ENCODE measurements at regions not wholly inside any gene's neighbourhood (a gene's known extent, or its start where the extent isn't known, plus 50 kb on each side); places are given as distances from the start of the nearest gene placed in this dataset.

DNA sequence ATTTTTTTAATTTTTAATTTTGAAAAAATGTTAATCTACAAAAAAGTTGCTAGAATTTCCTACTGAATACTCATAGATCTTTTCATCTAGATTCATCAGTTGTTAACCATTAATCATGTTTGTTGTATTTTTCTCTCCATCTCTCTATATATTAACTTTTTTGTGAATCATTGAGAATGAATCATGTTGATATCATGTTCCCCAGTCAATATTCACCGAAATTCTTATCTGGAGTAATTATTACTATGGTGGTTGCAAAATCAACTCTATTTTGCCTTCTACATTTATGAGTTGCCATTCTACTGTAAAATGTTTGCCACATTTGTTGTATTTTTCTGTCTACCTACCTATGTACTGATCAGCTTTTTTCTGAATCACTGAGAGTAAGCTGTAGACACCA, 154.0 kb downstream of the SPP2 start:
- ATAC-seq: no peak
- peaks cover 4% of the 10 kb centered on the region for H3K9me3 Mint-ChIP-seq

GRCh38 chr2:234203135-234203984, 152.9 kb downstream of the SPP2 start:
- DNase-seq: no peak

More for the DNA sequence above, 154.0 kb downstream of the SPP2 start:
- H3K4me1 Mint-ChIP-seq (ENCODE audit: low read depth): no peaks in the 10 kb centered on the region
- no peaks in the 10 kb centered on the region for H3K27me3 Mint-ChIP-seq (ENCODE audit: low read depth)
- no peak overlapping the region for H3K4me3 Mint-ChIP-seq
- H3K36me3 Mint-ChIP-seq (ENCODE audit: insufficient read depth): no peaks in the 10 kb centered on the region
- DNase-seq: no peak

DNA sequence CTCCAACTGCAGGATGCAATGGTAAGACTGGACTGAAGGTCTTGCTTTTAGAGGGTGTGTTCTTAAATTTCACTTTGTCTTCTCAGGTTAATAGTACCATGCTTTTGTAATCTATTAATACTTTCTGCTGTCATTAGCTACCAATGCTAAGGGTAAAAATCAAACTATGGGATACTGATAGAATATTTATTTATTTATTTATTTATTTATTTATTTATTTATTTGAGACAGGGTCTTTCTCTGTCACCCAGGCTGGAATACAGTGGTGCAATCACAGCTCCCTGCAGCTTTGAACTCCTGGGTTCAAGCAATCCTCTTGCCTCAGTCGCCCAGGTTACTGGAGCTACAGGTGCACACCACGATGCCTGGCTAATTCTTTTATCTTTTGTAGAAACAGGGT, 152.1 kb downstream of the SPP2 start:
- DNase-seq (no peak), ATAC-seq (no peak)
- H3K27me3 Mint-ChIP-seq (ENCODE audit: low read depth): no peaks in the 10 kb centered on the region
- H3K4me1 Mint-ChIP-seq (ENCODE audit: low read depth): peaks cover 2% of the 10 kb centered on the region
- no peaks in the 10 kb centered on the region for H3K36me3 Mint-ChIP-seq (ENCODE audit: insufficient read depth)
- H3K9me3 Mint-ChIP-seq: peaks cover 4% of the 10 kb centered on the region
- no peak overlapping the region for H3K4me3 Mint-ChIP-seq

More at GRCh38 chr2:234203135-234203984, 152.9 kb downstream of the SPP2 start:
- Mint-ChIP-seq H3K9me3 (peaks cover 4% of the 10 kb centered on the region), H3K36me3 (ENCODE audit: insufficient read depth) (no peaks in the 10 kb centered on the region), H3K4me3 (no peak overlapping the region), H3K27me3 (ENCODE audit: low read depth) (no peaks in the 10 kb centered on the region), H3K4me1 (ENCODE audit: low read depth) (peaks cover 1% of the 10 kb centered on the region)
- peak; percentile 23 to 25 for ATAC-seq

DNA sequence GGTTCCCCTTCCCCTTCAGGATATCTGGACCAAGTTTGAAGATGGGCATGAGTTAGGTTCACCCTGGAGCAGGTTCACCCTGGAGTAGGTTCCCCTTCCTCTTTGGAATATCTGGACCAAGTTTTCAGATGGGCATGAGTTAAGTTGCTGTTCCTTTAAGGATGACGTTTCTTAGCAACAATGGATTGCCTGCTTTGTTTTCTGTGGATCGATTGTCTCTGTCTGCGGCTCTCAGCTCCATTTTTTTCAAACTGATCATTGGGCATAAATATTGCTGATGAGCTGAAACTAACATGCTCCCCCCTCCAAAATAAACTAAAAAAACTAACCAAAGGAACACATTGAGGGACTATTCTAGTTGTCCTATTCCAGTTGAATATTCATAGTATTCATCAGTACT, 149.5 kb downstream of the SPP2 start:
- Mint-ChIP-seq H3K4me3 (no peak overlapping the region), H3K9me3 (peaks cover 4% of the 10 kb centered on the region), H3K4me1 (ENCODE audit: low read depth) (peaks cover 2% of the 10 kb centered on the region), H3K27me3 (ENCODE audit: low read depth) (no peaks in the 10 kb centered on the region), H3K36me3 (ENCODE audit: insufficient read depth) (no peaks in the 10 kb centered on the region)
- no peak for ATAC-seq
- no peak for DNase-seq

DNA sequence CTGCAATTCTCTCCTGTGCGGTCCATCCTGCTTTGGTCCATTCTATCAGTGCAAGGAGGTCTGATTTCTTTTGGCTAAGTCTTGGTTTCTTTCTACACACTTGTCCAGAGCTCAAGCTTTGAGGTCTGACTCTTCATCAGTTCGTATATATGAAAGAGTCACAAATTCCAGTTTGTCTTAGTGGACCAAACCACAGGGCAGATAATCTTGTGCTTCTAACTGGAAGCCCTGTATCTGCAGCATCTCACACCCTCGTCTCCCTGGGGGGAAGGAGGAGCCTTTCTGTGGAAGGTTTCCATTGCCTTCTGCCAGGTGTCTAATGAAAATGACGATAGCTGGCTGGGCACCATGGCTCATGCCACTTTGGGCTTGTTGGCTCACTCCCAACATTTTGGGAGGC, 148.5 kb downstream of the SPP2 start:
- H3K4me3 Mint-ChIP-seq: no peak overlapping the region
- DNase-seq: no peak
- H3K4me1 Mint-ChIP-seq (ENCODE audit: low read depth): peaks cover 2% of the 10 kb centered on the region
- ATAC-seq: no peak
- H3K27me3 Mint-ChIP-seq (ENCODE audit: low read depth): no peaks in the 10 kb centered on the region
- no peaks in the 10 kb centered on the region for H3K36me3 Mint-ChIP-seq (ENCODE audit: insufficient read depth)
- H3K9me3 Mint-ChIP-seq: peaks cover 4% of the 10 kb centered on the region

GRCh38 chr2:234195516-234195915, 145.0 kb downstream of the SPP2 start:
- Mint-ChIP-seq H3K27me3 (ENCODE audit: low read depth) (peaks cover 2% of the 10 kb centered on the region), H3K4me3 (no peak overlapping the region)
- no peak for ATAC-seq

DNA sequence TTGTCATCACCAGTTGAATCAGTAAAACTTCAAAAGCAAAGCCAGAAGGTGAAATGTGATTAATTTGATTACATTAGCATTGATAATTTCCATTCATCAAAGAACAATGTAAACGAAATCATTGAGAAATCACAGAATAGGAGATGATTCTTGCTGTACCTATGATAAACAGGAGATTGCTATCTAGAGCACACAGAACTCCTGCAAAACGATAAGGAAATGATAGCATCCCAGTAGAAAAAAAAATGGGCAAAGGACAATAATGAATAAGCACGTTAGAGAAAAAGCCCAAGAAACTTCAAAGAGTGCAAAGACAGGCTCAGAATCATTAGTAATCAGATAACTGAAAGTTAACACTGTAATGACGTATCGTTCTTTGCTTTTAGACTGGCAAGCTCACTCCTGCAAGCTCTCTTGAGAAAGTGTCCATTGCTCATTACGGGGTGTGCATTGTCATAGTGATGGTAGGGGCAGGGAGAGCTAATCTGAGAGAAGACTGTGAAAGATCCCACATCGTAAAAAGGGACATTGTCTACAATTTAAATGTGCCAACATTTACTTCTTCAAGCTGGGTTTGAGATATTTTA, 143.6 kb downstream of the SPP2 start:
- H3K9me3 Mint-ChIP-seq: no peaks in the 10 kb centered on the region
- ATAC-seq (no peak), DNase-seq (no peak)
- peaks cover 2% of the 10 kb centered on the region for H3K27me3 Mint-ChIP-seq (ENCODE audit: low read depth)
- H3K4me1 Mint-ChIP-seq (ENCODE audit: low read depth): peaks cover 2% of the 10 kb centered on the region
- H3K4me3 Mint-ChIP-seq: no peak overlapping the region
- H3K36me3 Mint-ChIP-seq (ENCODE audit: insufficient read depth): no peaks in the 10 kb centered on the region

More at GRCh38 chr2:234195516-234195915, 145.0 kb downstream of the SPP2 start:
- Mint-ChIP-seq H3K36me3 (ENCODE audit: insufficient read depth) (no peaks in the 10 kb centered on the region), H3K4me1 (ENCODE audit: low read depth) (peaks cover 2% of the 10 kb centered on the region), H3K9me3 (no peaks in the 10 kb centered on the region)
- no peak for DNase-seq

- Mint-ChIP-seq H3K4me1 (ENCODE audit: low read depth) (no peaks in the 10 kb centered on the region), H3K27me3 (ENCODE audit: low read depth) (peaks cover 2% of the 10 kb centered on the region), H3K36me3 (ENCODE audit: insufficient read depth) (no peaks in the 10 kb centered on the region), H3K4me3 (no peak overlapping the region), H3K9me3 (no peaks in the 10 kb centered on the region)
- DNase-seq (no peak), ATAC-seq (no peak)
These were observed 141.4 kb downstream of the SPP2 start for GRCh38 chr2:234191819-234192407.

- DNase-seq (no peak), ATAC-seq (no peak)
- Mint-ChIP-seq H3K4me3 (no peak overlapping the region), H3K4me1 (ENCODE audit: low read depth) (no peaks in the 10 kb centered on the region), H3K27me3 (ENCODE audit: low read depth) (peaks cover 4% of the 10 kb centered on the region), H3K9me3 (no peaks in the 10 kb centered on the region), H3K36me3 (ENCODE audit: insufficient read depth) (no peaks in the 10 kb centered on the region)
These were observed 139.3 kb downstream of the SPP2 start for GRCh38 chr2:234189786-234190300.

- Mint-ChIP-seq H3K36me3 (ENCODE audit: insufficient read depth) (no peaks in the 10 kb centered on the region), H3K27me3 (ENCODE audit: low read depth) (peaks cover 4% of the 10 kb centered on the region), H3K4me3 (no peak overlapping the region), H3K9me3 (no peaks in the 10 kb centered on the region), H3K4me1 (ENCODE audit: low read depth) (no peaks in the 10 kb centered on the region)
- ATAC-seq (no peak), DNase-seq (no peak)
These were observed 138.7 kb downstream of the SPP2 start for GRCh38 chr2:234189230-234189629.

- no peaks in the 10 kb centered on the region for H3K4me1 Mint-ChIP-seq (ENCODE audit: low read depth)
- H3K9me3 Mint-ChIP-seq: no peaks in the 10 kb centered on the region
- DNase-seq (no peak), ATAC-seq (no peak)
- no peak overlapping the region for H3K4me3 Mint-ChIP-seq
- H3K27me3 Mint-ChIP-seq (ENCODE audit: low read depth): peaks cover 7% of the 10 kb centered on the region
- H3K36me3 Mint-ChIP-seq (ENCODE audit: insufficient read depth): no peaks in the 10 kb centered on the region
These were observed 137.2 kb downstream of the SPP2 start for GRCh38 chr2:234187646-234188174.

- no peaks in the 10 kb centered on the region for H3K36me3 Mint-ChIP-seq (ENCODE audit: insufficient read depth)
- DNase-seq (no peak), ATAC-seq (no peak)
- H3K9me3 Mint-ChIP-seq: no peaks in the 10 kb centered on the region
- H3K27me3 Mint-ChIP-seq (ENCODE audit: low read depth): peaks cover 7% of the 10 kb centered on the region
- H3K4me3 Mint-ChIP-seq: no peak overlapping the region
- no peaks in the 10 kb centered on the region for H3K4me1 Mint-ChIP-seq (ENCODE audit: low read depth)
These were observed 130.6 kb downstream of the SPP2 start for GRCh38 chr2:234181121-234181520.

DNA sequence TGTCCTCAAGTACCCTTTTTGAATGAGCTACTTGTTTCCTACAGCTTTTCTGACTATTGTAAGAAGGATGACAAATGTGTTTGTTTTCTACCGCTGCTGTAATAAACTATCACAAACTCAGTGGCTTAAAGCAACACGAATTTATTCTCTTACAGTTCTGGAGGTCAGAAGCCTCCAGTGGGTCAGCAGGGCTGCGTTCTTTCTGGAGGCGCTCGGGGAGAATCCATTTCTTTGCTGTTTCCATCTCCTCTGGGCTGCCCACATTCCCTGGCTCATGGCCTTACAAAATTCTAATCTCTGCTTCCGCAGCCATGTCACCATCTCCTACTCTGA, 128.5 kb downstream of the SPP2 start:
- Mint-ChIP-seq H3K27me3 (ENCODE audit: low read depth) (peaks cover 5% of the 10 kb centered on the region), H3K9me3 (no peaks in the 10 kb centered on the region), H3K4me1 (ENCODE audit: low read depth) (no peaks in the 10 kb centered on the region), H3K4me3 (no peak overlapping the region), H3K36me3 (ENCODE audit: insufficient read depth) (no peaks in the 10 kb centered on the region)
- DNase-seq (no peak), ATAC-seq (no peak)

DNA sequence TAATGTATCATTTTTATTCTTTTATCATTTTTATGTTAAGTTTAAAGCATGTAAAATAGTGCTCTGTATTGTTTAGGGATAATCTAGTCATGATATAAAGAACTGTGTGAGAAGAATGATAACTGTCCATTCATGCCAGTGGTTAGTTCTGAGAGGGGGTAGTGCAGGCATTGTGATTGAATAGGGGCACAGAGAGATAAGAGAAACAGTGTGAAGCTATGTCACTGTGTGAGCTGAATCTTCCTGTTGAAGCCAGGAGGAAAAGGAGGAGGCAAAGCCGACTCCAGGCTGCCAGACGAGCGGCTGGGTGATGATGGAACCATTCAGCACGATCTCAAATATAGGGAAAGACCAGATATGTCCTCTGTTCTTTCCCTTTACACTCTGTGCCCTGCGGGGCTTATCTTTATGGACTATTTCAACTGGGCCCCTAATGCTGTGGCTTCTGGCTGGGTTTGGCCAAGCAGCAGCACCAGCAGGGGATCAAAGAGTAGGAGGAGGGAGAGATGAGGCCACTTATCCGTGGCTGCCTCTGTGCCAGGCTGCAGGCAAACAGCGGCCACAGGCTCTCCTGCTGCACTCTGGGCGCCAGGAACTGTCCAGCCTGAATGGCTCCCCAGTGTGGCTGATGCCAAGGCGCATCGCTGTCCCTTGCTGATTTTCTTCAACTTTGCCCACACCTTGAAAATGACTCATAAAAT, 128.0 kb downstream of the SPP2 start:
- Mint-ChIP-seq H3K4me3 (no peak overlapping the region), H3K36me3 (ENCODE audit: insufficient read depth) (no peaks in the 10 kb centered on the region), H3K27me3 (ENCODE audit: low read depth) (peaks cover 3% of the 10 kb centered on the region), H3K4me1 (ENCODE audit: low read depth) (no peaks in the 10 kb centered on the region), H3K9me3 (no peaks in the 10 kb centered on the region)
- no peak for DNase-seq
- no peak for ATAC-seq

Measured in activated T-cell treated with anti-CD3 and anti-CD28 coated beads, Interleukin-2, amount 50 U/mL, for 4 hours (primary cell).